ENCODE measurements at regions not wholly inside any gene's neighbourhood (a gene's known extent, or its start where the extent isn't known, plus 50 kb on each side); places are given as distances from the start of the nearest gene placed in this dataset.

GRCh38 chr12:91859347-91859746 lies 286.3 kb downstream of the BTG1 start:
- H3K4me3 ChIP-seq (replicated peaks; ENCODE audit: low read depth, low read length) = no peak overlapping the region
- no peak for TF ChIP-seq CTCF (IDR thresholded peaks at IDR 0.05; ENCODE audit: low read depth, low read length, missing control alignments)
- DNase-seq (ENCODE audit: extremely low read depth, low read depth) = no peak

- no peak overlapping the region for H3K4me3 ChIP-seq (replicated peaks; ENCODE audit: low read depth, low read length)
- DNase-seq (ENCODE audit: extremely low read depth, low read depth) = no peak
- no peak for TF ChIP-seq CTCF (IDR thresholded peaks at IDR 0.05; ENCODE audit: low read depth, low read length, missing control alignments)
These were observed 287.7 kb downstream of the BTG1 start for GRCh38 chr12:91857813-91858542.

GRCh38 chr12:91854725-91855124 lies 290.9 kb downstream of the BTG1 start:
- no peak for DNase-seq (ENCODE audit: extremely low read depth, low read depth)
- no peak overlapping the region for H3K4me3 ChIP-seq (replicated peaks; ENCODE audit: low read depth, low read length)
- no peak for TF ChIP-seq CTCF (IDR thresholded peaks at IDR 0.05; ENCODE audit: low read depth, low read length, missing control alignments)

DNA sequence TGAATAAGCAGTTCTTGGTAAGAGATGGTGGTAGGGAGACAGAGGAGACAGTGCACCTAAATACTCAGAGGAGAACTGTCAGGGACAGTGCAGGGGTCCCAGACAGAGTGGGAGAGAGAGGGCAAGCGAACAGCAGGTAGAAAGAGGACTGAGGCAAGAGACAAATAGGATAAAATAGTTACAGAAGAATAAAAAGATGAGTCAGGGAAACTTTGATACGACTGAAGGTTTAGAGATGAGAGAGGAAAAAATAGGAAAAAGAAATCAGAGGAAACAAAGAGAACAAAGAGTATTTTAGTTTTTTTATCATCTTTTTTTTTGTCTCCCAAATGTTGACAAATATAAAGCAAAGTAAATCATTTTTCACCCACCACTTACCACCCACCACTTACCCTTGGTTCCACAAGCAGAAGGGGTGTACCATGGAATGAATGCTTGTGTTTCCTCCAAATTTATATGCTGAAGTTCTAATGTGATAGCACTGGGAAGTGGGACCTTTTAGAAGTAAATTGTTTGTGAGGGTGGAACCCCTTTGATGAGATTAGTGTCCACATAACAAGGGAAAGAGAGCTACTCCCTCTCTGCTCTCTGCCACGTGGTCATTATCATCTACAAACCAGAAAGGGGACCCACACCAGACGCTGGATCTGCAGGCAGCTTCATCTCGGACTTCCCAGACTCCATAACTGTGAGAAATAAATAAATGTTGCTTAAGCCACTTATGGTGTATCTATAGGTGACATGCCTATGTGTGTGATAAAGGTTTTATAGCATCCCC lies 292.1 kb downstream of the BTG1 start:
- no peak overlapping the region for H3K4me3 ChIP-seq (replicated peaks; ENCODE audit: low read depth, low read length)
- no peak for TF ChIP-seq CTCF (IDR thresholded peaks at IDR 0.05; ENCODE audit: low read depth, low read length, missing control alignments)
- no peak for DNase-seq (ENCODE audit: extremely low read depth, low read depth)

GRCh38 chr12:91852634-91853033 lies 293.0 kb downstream of the BTG1 start:
- no peak for DNase-seq (ENCODE audit: extremely low read depth, low read depth)
- TF ChIP-seq CTCF (IDR thresholded peaks at IDR 0.05; ENCODE audit: low read depth, low read length, missing control alignments) = no peak
- no peak overlapping the region for H3K4me3 ChIP-seq (replicated peaks; ENCODE audit: low read depth, low read length)

- TF ChIP-seq CTCF (IDR thresholded peaks at IDR 0.05; ENCODE audit: low read depth, low read length, missing control alignments) = no peak
- no peak overlapping the region for H3K4me3 ChIP-seq (replicated peaks; ENCODE audit: low read depth, low read length)
- no peak for DNase-seq (ENCODE audit: extremely low read depth, low read depth)
These were observed 293.7 kb downstream of the BTG1 start for GRCh38 chr12:91851741-91852477.

Data from HFF-Myc (cell line).